Chondrocyte (in vitro differentiated cells): ENCODE measurements at regions not wholly inside any gene's neighbourhood (a gene's known extent, or its start where the extent isn't known, plus 50 kb on each side); places are given as distances from the start of the nearest gene placed in this dataset.

Experiments
- DNase-seq: peaks from one replicate; pipeline ENCODE4 v3.0.0; 2021; ENCODE audit warnings: mixed read lengths, low spot score
- H3K27ac Mint-ChIP-seq: one replicate; pipeline ENCODE4 v1.8.0; 2021; ENCODE audit warnings: mild to moderate bottlenecking, moderate library complexity, mixed read lengths; ENCODE audit not compliant: unreplicated experiment
- H3K27me3 Mint-ChIP-seq: 2 replicates; pipeline ENCODE4 v1.8.0; 2021; ENCODE audit warnings: low read depth, mixed read lengths
- H3K36me3 Mint-ChIP-seq: 2 replicates; pipeline ENCODE4 v1.8.0; 2021; ENCODE audit warnings: low read depth, mixed read lengths
- H3K4me1 Mint-ChIP-seq: 2 replicates; pipeline ENCODE4 v1.8.0; 2021; ENCODE audit warnings: low read depth, mild to moderate bottlenecking, mixed read lengths
- H3K4me3 Mint-ChIP-seq: one replicate; pipeline ENCODE4 v1.8.0; 2021; ENCODE audit warnings: mild to moderate bottlenecking, moderate library complexity, mixed read lengths; ENCODE audit not compliant: unreplicated experiment
- H3K9me3 Mint-ChIP-seq: 2 replicates; pipeline ENCODE4 v1.8.0; 2021; ENCODE audit warnings: low read depth, mixed read lengths
- CTCF ChIP-seq: fragments of 200-600 bp; sonication (generic); IDR thresholded peaks from 2 replicates; pipeline ENCODE4 v1.5.0; 2021; ENCODE audit warnings: antibody characterized with exemption, mild to moderate bottlenecking, moderate library complexity

DNA sequence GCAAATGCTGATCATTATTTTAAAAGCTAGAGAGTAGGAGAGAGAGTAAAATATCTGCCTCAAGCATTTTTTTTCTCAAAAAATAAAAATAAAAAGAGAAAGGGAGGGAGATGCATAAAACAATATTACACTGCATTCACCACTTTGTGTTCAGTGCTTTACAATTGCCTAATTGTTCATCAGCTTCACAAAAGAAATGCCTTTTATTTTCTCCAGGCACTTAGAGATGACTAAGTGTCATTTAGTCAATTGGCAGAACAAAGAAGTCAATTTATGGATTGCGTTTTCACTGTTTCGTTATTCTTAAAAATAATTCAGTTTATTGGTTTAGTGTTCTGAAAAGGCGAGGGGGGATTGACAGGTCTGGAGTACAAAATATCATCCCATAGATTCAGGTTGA, 232.5 kb upstream of the CCNH start:
- H3K27ac Mint-ChIP-seq: no peak overlapping the region
- H3K36me3 Mint-ChIP-seq: no peaks in the 10 kb centered on the region
- H3K4me3 Mint-ChIP-seq: no peak overlapping the region
- H3K27me3 Mint-ChIP-seq: peaks cover 6% of the 10 kb centered on the region
- H3K4me1 Mint-ChIP-seq: no peaks in the 10 kb centered on the region
- H3K9me3 Mint-ChIP-seq: no peaks in the 10 kb centered on the region
- no peak for TF ChIP-seq CTCF
- DNase-seq: no peak

DNA sequence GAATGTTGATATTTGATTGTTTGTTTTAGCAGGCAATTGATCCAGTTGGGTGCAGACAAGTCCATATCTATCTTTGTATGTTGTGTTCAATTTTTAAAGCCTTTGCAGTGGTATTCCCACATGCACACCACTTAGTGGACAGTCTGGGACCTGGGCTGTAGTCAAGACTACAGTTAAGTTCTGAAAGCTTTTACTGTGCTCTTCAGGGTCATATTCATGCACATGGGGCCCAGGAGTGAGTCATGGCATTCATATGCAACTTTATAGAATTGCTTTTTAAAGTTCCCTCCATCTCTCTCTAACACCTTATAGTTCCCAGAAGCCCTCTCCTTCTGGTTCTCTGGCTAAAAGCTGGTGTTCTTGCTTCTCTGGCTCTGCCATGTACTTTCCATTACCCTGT, 228.2 kb upstream of the CCNH start:
- Mint-ChIP-seq H3K27ac (no peak overlapping the region), H3K4me3 (no peak overlapping the region), H3K4me1 (no peaks in the 10 kb centered on the region), H3K27me3 (peaks cover 5% of the 10 kb centered on the region), H3K36me3 (no peaks in the 10 kb centered on the region), H3K9me3 (no peaks in the 10 kb centered on the region)
- TF ChIP-seq CTCF: no peak
- no peak for DNase-seq

- TF ChIP-seq CTCF: no peak
- Mint-ChIP-seq H3K27ac (no peak overlapping the region), H3K27me3 (peaks cover 23% of the 10 kb centered on the region), H3K4me1 (no peaks in the 10 kb centered on the region), H3K9me3 (no peaks in the 10 kb centered on the region), H3K4me3 (no peak overlapping the region), H3K36me3 (no peaks in the 10 kb centered on the region)
- DNase-seq: no peak
Measured at GRCh38 chr5:87627363-87627762, 214.6 kb upstream of the CCNH start.

DNA sequence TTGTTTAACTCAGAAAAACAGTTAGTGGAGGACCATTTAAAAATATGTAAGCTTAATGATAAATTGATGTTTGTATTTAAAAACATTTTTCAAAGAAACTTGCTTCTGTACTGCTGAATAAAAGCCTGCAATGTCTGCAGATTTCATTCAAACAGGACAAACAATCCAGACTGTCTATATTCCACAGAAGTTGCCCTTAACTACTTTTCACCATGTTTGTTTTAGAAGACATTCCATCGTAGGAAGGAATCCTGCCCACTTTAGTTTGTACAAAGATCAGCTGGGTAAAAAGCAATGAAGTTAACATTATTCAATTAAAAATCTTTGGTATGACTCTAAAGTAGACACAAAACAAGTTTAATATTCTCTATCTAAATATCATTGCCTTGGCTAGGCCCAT, 195.7 kb upstream of the CCNH start:
- no peaks in the 10 kb centered on the region for H3K9me3 Mint-ChIP-seq
- DNase-seq: no peak
- peaks cover 6% of the 10 kb centered on the region for H3K27me3 Mint-ChIP-seq
- TF ChIP-seq CTCF: no peak
- no peak overlapping the region for H3K27ac Mint-ChIP-seq
- H3K4me3 Mint-ChIP-seq: no peak overlapping the region
- H3K4me1 Mint-ChIP-seq: no peaks in the 10 kb centered on the region
- no peaks in the 10 kb centered on the region for H3K36me3 Mint-ChIP-seq

DNA sequence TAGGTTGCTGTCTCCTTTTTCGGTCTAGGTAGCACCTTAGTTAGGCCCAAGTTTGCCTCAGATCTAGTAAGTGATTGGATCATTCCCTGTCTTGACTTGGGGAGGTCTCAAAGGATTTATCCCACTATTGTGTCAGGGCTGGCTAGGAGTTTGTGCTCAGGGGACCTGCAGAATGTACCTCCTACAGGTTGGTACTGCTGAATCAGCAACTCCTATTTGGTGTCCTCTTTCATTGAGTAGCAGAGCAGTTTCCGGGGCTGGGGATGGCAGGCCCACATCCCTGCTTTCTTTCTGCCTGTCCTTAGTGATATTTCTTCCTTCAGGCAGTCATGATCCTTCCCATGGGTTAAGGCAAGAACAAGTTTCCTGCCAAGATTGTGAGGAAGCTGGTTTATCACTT, 192.9 kb upstream of the CCNH start:
- Mint-ChIP-seq H3K27me3 (peaks cover 3% of the 10 kb centered on the region), H3K4me1 (no peaks in the 10 kb centered on the region), H3K9me3 (peaks cover 7% of the 10 kb centered on the region), H3K36me3 (no peaks in the 10 kb centered on the region), H3K27ac (no peak overlapping the region), H3K4me3 (no peak overlapping the region)
- DNase-seq: no peak
- TF ChIP-seq CTCF: no peak
